ENCODE measurements at regions not wholly inside any gene's neighbourhood (a gene's known extent, or its start where the extent isn't known, plus 50 kb on each side); places are given as distances from the start of the nearest gene placed in this dataset.
"Not testable (repeated sequence)": the region's sequence is repeated elsewhere in the genome, so short reads cannot be mapped to it uniquely, and the experiment has no call there.

DNA sequence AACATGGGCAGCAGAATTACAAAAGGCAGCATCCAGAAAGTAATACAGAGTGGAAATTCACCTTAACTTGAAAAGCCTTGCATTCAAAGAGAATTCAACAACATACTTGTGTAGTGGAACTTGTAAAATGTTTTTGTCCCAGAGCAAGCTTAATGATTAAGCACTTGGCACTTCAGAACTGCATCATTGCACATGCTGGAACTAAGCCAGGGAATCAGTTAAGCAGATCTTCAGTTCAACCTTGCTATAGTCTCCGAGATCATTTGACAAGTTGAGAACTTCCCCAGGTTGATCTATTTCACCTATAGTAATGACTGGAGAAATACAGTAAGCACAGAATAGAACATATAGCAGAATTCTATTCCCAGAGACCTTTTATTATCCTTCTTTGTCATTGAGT, 1337.2 kb upstream of the NXPH2 start:
- Mint-ChIP-seq H3K9me3 (ENCODE audit: insufficient read depth) (peaks cover 11% of the 10 kb centered on the region), H3K4me1 (ENCODE audit: low read depth) (no peaks in the 10 kb centered on the region), H3K36me3 (ENCODE audit: low read depth) (no peaks in the 10 kb centered on the region), H3K27ac (no peak overlapping the region), H3K4me3 (no peak overlapping the region), H3K27me3 (ENCODE audit: low read depth) (no peaks in the 10 kb centered on the region)
- CTCF ChIA-PET, result no interaction called here
- DNase-seq, result no peak
- POLR2A ChIA-PET, result no interaction called here
- no peak for ATAC-seq

DNA sequence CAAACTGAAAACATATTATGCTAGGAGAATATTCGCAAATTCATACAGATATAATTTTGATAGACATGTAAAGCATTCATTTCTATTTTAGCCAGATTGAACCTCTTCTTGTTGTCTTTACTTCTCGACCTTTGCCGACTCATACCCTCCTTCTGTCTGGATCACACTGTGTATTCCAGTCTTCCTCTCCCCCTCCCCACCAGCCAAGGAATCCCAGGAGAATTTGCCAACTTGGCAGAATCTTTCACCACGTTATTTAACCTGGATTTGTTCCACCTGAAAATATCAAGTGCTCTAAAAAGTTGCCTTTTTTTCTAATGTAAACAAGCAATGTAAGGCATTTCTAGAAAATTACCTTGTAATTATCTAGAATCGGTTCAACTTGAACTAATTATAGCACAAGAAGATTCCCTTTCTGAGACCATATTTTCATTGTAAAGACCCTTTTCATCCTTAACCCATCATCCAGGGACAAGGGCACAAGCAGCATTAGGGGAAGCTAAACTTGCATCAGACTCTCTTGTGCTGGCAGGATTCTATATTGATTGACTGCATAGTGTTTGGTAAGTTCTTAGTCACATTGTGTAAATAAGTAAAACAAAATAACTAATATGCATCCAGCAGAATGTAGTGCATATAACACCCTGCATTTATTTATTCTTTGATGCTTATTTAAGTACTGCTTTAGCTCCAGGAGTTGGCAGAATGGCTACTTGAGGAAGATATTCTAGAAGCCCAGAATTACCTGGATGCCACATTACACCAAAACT, 1328.7 kb upstream of the NXPH2 start:
- H3K36me3 Mint-ChIP-seq (ENCODE audit: low read depth), result no peaks in the 10 kb centered on the region
- ChIA-PET POLR2A (no interaction called here), CTCF (no interaction called here)
- no peak for ATAC-seq
- H3K27ac Mint-ChIP-seq, result no peak overlapping the region
- no peaks in the 10 kb centered on the region for H3K27me3 Mint-ChIP-seq (ENCODE audit: low read depth)
- H3K9me3 Mint-ChIP-seq (ENCODE audit: insufficient read depth), result no peaks in the 10 kb centered on the region
- DNase-seq, result no peak
- no peak overlapping the region for H3K4me3 Mint-ChIP-seq
- H3K4me1 Mint-ChIP-seq (ENCODE audit: low read depth), result no peaks in the 10 kb centered on the region

DNA sequence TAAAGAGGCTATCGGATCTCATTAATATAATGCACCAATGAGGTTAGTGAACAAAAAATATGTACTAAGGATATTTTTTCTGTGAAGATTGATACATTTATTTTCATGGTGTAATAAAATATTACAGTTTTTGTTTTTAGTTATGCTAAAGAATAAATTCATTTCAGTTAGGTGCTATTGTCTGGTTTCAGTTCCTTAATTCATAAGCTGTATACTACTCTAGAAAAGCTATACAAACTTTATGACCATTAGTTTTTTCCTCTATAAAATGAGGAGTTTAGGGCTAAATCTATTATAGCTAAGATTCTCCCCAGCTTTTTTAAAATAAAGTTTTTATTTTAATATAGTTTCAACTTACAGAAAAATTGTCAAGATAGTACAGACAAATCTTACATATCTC, 1311.7 kb upstream of the NXPH2 start:
- no peaks in the 10 kb centered on the region for H3K9me3 Mint-ChIP-seq (ENCODE audit: insufficient read depth)
- ChIA-PET CTCF (no interaction called here), POLR2A (no interaction called here)
- no peak for DNase-seq
- ATAC-seq, result no peak
- H3K27ac Mint-ChIP-seq, result no peak overlapping the region
- no peaks in the 10 kb centered on the region for H3K36me3 Mint-ChIP-seq (ENCODE audit: low read depth)
- no peak overlapping the region for H3K4me3 Mint-ChIP-seq
- no peaks in the 10 kb centered on the region for H3K4me1 Mint-ChIP-seq (ENCODE audit: low read depth)
- no peaks in the 10 kb centered on the region for H3K27me3 Mint-ChIP-seq (ENCODE audit: low read depth)

DNA sequence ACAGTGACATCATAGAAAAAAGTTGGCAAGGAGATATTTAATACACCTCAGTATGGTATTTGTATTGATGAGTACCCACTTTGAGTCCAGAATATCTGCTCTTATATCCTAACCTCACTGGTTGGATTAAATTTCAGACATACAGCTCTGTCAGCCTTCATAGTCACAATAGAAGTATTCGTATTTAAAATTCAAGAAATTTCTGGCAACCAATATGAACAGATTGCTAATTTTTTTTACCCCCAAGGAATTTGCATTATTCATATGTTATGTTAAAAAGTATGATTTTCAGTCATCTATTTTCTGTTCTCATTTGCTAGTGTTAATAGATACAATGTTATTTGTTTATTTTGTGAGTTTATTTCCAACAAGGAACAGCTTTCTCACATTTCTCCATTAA, 1306.8 kb upstream of the NXPH2 start:
- Mint-ChIP-seq H3K4me1 (ENCODE audit: low read depth) (no peaks in the 10 kb centered on the region), H3K27ac (no peak overlapping the region), H3K36me3 (ENCODE audit: low read depth) (no peaks in the 10 kb centered on the region), H3K27me3 (ENCODE audit: low read depth) (no peaks in the 10 kb centered on the region), H3K9me3 (ENCODE audit: insufficient read depth) (no peaks in the 10 kb centered on the region), H3K4me3 (no peak overlapping the region)
- ATAC-seq, result no peak
- CTCF ChIA-PET, result no interaction called here
- DNase-seq, result no peak
- POLR2A ChIA-PET, result no interaction called here

- ATAC-seq (no peak), DNase-seq (no peak)
- no peaks in the 10 kb centered on the region for H3K9me3 Mint-ChIP-seq (ENCODE audit: insufficient read depth)
- no peaks in the 10 kb centered on the region for H3K27me3 Mint-ChIP-seq (ENCODE audit: low read depth)
- no peaks in the 10 kb centered on the region for H3K36me3 Mint-ChIP-seq (ENCODE audit: low read depth)
- ChIA-PET CTCF (no interaction called here), POLR2A (no interaction called here)
- H3K4me3 Mint-ChIP-seq, result no peak overlapping the region
- H3K27ac Mint-ChIP-seq, result no peak overlapping the region
- H3K4me1 Mint-ChIP-seq (ENCODE audit: low read depth), result no peaks in the 10 kb centered on the region
Observed at GRCh38 chr2:140085674-140086073, 1305.5 kb upstream of the NXPH2 start.

DNA sequence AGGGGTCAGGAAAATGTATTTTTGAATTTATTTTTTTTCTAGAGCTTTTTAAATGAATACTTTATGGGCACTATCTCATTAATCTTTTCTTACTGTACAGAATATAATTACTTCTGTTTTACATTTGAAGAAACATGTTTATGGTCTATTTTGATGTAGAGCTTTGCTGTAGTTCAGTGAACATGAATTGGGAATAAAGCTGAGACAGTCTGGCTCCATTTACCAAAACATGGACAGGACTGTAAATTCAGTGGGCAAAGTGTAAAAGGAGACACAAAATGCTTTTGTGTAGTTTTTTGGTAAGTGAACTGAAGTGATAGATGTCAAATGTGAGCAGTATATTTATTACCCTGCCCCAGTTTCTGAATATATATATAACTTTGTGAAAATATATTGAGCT, 1298.8 kb upstream of the NXPH2 start:
- ATAC-seq (no peak), DNase-seq (no peak)
- Mint-ChIP-seq H3K36me3 (ENCODE audit: low read depth) (no peaks in the 10 kb centered on the region), H3K9me3 (ENCODE audit: insufficient read depth) (peaks cover 15% of the 10 kb centered on the region), H3K27ac (no peak overlapping the region), H3K4me3 (no peak overlapping the region), H3K27me3 (ENCODE audit: low read depth) (no peaks in the 10 kb centered on the region), H3K4me1 (ENCODE audit: low read depth) (no peaks in the 10 kb centered on the region)
- CTCF ChIA-PET, result no interaction called here
- POLR2A ChIA-PET, result no interaction called here

- Mint-ChIP-seq H3K9me3 (ENCODE audit: insufficient read depth) (peaks cover 20% of the 10 kb centered on the region), H3K36me3 (ENCODE audit: low read depth) (no peaks in the 10 kb centered on the region), H3K4me3 (no peak overlapping the region), H3K27me3 (ENCODE audit: low read depth) (no peaks in the 10 kb centered on the region), H3K4me1 (ENCODE audit: low read depth) (no peaks in the 10 kb centered on the region), H3K27ac (no peak overlapping the region)
- ChIA-PET CTCF (no interaction called here), POLR2A (no interaction called here)
- no peak for ATAC-seq
- DNase-seq, result no peak
Observed at GRCh38 chr2:140076164-140076563, 1296.0 kb upstream of the NXPH2 start.

GRCh38 chr2:140073763-140074162, 1293.6 kb upstream of the NXPH2 start:
- H3K27ac Mint-ChIP-seq; POLR2A ChIA-PET; CTCF ChIA-PET; H3K36me3 Mint-ChIP-seq (ENCODE audit: low read depth); H3K4me3 Mint-ChIP-seq; H3K4me1 Mint-ChIP-seq (ENCODE audit: low read depth); ATAC-seq; H3K27me3 Mint-ChIP-seq (ENCODE audit: low read depth); DNase-seq: not testable (repeated sequence)
- H3K9me3 Mint-ChIP-seq (ENCODE audit: insufficient read depth), result peaks cover 19% of the 10 kb centered on the region

DNA sequence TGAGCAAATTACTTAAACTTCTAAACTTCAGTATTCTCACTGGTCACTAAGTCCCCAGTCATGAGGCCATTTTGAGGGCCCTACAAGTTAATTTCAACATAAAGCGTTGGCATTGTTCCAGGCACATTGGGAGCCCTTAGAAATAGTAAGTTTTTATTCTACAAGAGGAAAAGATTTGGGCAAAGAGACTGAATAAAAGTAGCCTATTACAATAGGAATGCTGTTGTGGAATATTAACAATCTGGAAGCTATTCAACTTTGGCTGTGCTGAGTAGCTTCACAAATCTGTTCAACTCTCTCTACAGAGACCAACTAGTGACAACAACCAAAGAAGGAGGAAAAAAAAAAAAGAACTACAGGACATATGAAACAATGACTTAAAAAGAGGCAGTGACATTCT, 1287.5 kb upstream of the NXPH2 start:
- Mint-ChIP-seq H3K4me1 (ENCODE audit: low read depth) (no peaks in the 10 kb centered on the region), H3K27ac (no peak overlapping the region), H3K36me3 (ENCODE audit: low read depth) (no peaks in the 10 kb centered on the region)

DNA sequence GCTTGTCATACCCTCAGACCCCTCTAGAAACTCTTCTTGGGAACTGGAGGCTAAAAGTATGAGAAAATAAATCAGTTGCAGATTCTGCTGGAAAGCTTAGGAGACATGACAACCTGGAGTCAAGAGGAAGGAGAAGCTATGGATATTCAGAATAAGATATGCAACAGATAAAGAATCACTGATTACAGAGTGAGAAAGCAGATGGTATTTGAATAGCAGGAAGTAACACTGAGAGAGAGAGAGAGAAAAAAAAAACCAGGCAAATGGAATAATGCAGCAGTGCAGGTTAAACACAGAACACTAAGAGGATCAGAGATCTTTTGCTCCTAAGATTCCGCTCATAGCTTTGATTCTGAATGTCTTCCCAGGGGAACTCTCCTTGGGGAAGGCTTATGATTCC, 1284.1 kb upstream of the NXPH2 start:
- Mint-ChIP-seq H3K27ac (no peak overlapping the region), H3K4me1 (ENCODE audit: low read depth) (no peaks in the 10 kb centered on the region), H3K36me3 (ENCODE audit: low read depth) (no peaks in the 10 kb centered on the region), H3K9me3 (ENCODE audit: insufficient read depth) (peaks cover 3% of the 10 kb centered on the region), H3K4me3 (no peak overlapping the region), H3K27me3 (ENCODE audit: low read depth) (no peaks in the 10 kb centered on the region)
- ChIA-PET CTCF (no interaction called here), POLR2A (no interaction called here)
- no peak for ATAC-seq
- DNase-seq, result no peak

More for the DNA sequence above, 1287.5 kb upstream of the NXPH2 start:
- ATAC-seq, result no peak
- POLR2A ChIA-PET, result no interaction called here
- H3K4me3 Mint-ChIP-seq, result no peak overlapping the region
- H3K27me3 Mint-ChIP-seq (ENCODE audit: low read depth), result no peaks in the 10 kb centered on the region
- CTCF ChIA-PET, result no interaction called here
- DNase-seq, result no peak
- H3K9me3 Mint-ChIP-seq (ENCODE audit: insufficient read depth), result peaks cover 7% of the 10 kb centered on the region

GRCh38 chr2:140063356-140063755, 1283.2 kb upstream of the NXPH2 start:
- H3K27ac Mint-ChIP-seq, result no peak overlapping the region
- H3K9me3 Mint-ChIP-seq (ENCODE audit: insufficient read depth), result peaks cover 3% of the 10 kb centered on the region
- H3K4me1 Mint-ChIP-seq (ENCODE audit: low read depth), result no peaks in the 10 kb centered on the region
- POLR2A ChIA-PET, result no interaction called here
- ATAC-seq, result no peak
- no peak overlapping the region for H3K4me3 Mint-ChIP-seq
- H3K36me3 Mint-ChIP-seq (ENCODE audit: low read depth), result no peaks in the 10 kb centered on the region
- CTCF ChIA-PET, result no interaction called here
- no peaks in the 10 kb centered on the region for H3K27me3 Mint-ChIP-seq (ENCODE audit: low read depth)
- DNase-seq, result no peak

GRCh38 chr2:140061240-140061639, 1281.0 kb upstream of the NXPH2 start:
- Mint-ChIP-seq H3K9me3 (ENCODE audit: insufficient read depth) (peaks cover 3% of the 10 kb centered on the region), H3K27me3 (ENCODE audit: low read depth) (no peaks in the 10 kb centered on the region), H3K4me3 (no peak overlapping the region), H3K4me1 (ENCODE audit: low read depth) (no peaks in the 10 kb centered on the region), H3K36me3 (ENCODE audit: low read depth) (no peaks in the 10 kb centered on the region), H3K27ac (no peak overlapping the region)
- CTCF ChIA-PET, result no interaction called here
- ATAC-seq (no peak), DNase-seq (no peak)
- POLR2A ChIA-PET, result no interaction called here

DNA sequence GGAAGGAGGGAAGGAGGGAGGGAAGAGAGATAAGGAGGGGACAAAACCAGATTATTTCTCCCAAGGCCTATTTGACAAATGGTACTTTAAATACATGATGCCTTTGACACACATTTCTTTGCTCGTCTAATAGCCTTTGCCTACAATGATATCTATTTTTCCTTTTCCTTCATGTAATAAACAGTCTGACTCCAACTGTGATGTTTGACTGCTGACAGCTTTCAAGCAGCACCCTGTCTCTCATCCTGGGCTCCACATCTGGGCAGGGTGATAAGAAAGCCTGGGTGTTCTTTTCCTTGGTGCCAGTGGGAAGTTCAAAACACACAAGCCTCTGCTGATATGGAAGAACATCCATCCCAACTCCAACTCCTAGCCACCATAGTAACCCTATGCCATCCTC, 1277.7 kb upstream of the NXPH2 start:
- ATAC-seq, result no peak
- ChIA-PET CTCF (no interaction called here), POLR2A (no interaction called here)
- H3K9me3 Mint-ChIP-seq (ENCODE audit: insufficient read depth), result peaks cover 3% of the 10 kb centered on the region
- H3K4me1 Mint-ChIP-seq (ENCODE audit: low read depth), result no peaks in the 10 kb centered on the region
- DNase-seq, result no peak
- H3K27ac Mint-ChIP-seq, result no peak overlapping the region
- H3K27me3 Mint-ChIP-seq (ENCODE audit: low read depth), result no peaks in the 10 kb centered on the region
- no peak overlapping the region for H3K4me3 Mint-ChIP-seq
- H3K36me3 Mint-ChIP-seq (ENCODE audit: low read depth), result no peaks in the 10 kb centered on the region
